ENCODE measurements at regions not wholly inside any gene's neighbourhood (a gene's known extent, or its start where the extent isn't known, plus 50 kb on each side); places are given as distances from the start of the nearest gene placed in this dataset.

DNA sequence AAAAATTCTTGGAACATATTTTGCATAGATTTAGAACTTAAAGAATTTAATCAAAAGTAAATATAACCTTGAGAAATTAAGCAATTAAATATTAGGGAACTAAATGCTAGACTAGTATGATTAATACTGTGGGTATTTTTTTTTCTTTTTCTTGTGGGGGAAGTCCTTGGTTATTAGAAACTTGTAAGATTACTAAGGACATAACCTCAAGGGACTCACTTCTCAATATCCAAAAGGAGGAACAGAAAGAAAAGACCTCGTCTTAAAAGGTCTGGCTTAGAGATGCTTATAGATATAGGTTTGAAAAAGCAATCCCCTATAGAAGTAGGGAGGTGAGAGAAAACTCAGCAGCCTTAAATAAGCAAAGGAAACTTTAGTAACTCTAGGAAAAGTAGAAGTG is 368.5 kb downstream of the INSC start:
- H3K27ac ChIP-seq (ENCODE audit: low read depth, low read length, poor library complexity, severe bottlenecking): no peak overlapping the region
- no peaks in the 10 kb centered on the region for H3K4me1 ChIP-seq (ENCODE audit: insufficient read depth, low read length, poor library complexity, severe bottlenecking)
- intact Hi-C loops (cut with micrococcal nuclease; ENCODE audit: unreplicated experiment): no loop called here
- H3K4me3 ChIP-seq (ENCODE audit: low read depth, low read length, poor library complexity, severe bottlenecking): no peak overlapping the region
- no peak for DNase-seq (ENCODE audit: low spot score)
- H3K36me3 ChIP-seq (ENCODE audit: insufficient read depth, low read length, poor library complexity, severe bottlenecking): no peaks in the 10 kb centered on the region
- BruUV-seq (replicated peaks): no TSS peak
- TF ChIP-seq, protein P1, sequence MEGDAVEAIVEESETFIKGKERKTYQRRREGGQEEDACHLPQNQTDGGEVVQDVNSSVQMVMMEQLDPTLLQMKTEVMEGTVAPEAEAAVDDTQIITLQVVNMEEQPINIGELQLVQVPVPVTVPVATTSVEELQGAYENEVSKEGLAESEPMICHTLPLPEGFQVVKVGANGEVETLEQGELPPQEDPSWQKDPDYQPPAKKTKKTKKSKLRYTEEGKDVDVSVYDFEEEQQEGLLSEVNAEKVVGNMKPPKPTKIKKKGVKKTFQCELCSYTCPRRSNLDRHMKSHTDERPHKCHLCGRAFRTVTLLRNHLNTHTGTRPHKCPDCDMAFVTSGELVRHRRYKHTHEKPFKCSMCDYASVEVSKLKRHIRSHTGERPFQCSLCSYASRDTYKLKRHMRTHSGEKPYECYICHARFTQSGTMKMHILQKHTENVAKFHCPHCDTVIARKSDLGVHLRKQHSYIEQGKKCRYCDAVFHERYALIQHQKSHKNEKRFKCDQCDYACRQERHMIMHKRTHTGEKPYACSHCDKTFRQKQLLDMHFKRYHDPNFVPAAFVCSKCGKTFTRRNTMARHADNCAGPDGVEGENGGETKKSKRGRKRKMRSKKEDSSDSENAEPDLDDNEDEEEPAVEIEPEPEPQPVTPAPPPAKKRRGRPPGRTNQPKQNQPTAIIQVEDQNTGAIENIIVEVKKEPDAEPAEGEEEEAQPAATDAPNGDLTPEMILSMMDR (conservative IDR thresholded peaks at IDR 0.05; ENCODE audit: low read depth, low read length): no peak
- no peak for TF ChIP-seq EZH2 (IDR thresholded peaks at IDR 0.05; ENCODE audit: borderline replicate concordance, low read depth, low read length, poor library complexity, severe bottlenecking)
- no peaks in the 10 kb centered on the region for H3K9me3 ChIP-seq (ENCODE audit: low read depth, low read length, poor library complexity, severe bottlenecking)
- ChIA-PET POLR2A (ENCODE audit: low non-redundant PET) (no interaction called here), CTCF (no interaction called here)
- H3K27me3 ChIP-seq (replicated peaks; ENCODE audit: insufficient read depth, low read depth, low read length, poor library complexity): no peaks in the 10 kb centered on the region

DNA sequence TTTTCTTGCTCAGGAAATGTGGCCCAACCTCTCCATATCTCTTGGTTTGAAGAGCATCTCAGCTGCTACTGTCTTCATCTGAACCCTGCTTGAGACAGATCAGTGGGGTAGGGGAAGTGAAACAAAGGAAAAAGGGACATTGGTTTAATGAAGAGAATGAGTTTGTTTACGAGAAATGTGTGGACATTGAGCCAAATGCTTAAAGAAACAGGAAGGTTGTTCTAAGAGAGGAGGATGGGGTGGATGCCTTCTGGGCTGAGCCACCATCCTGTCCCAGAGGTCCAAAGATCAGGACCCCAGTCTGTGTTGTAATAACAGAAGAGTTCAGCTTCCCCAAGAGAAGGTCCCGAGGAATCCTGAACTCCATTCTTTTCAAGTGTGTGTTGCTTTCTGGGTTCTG is 369.7 kb downstream of the INSC start:
- Histone ChIP-seq H3K9me3 (ENCODE audit: low read depth, low read length, poor library complexity, severe bottlenecking) (no peaks in the 10 kb centered on the region), H3K27ac (ENCODE audit: low read depth, low read length, poor library complexity, severe bottlenecking) (no peak overlapping the region), H3K4me1 (ENCODE audit: insufficient read depth, low read length, poor library complexity, severe bottlenecking) (no peaks in the 10 kb centered on the region), H3K27me3 (replicated peaks; ENCODE audit: insufficient read depth, low read depth, low read length, poor library complexity) (no peaks in the 10 kb centered on the region), H3K36me3 (ENCODE audit: insufficient read depth, low read length, poor library complexity, severe bottlenecking) (no peaks in the 10 kb centered on the region), H3K4me3 (ENCODE audit: low read depth, low read length, poor library complexity, severe bottlenecking) (no peak overlapping the region)
- intact Hi-C loops (cut with micrococcal nuclease; ENCODE audit: unreplicated experiment): no loop called here
- CTCF ChIA-PET: no interaction called here
- DNase-seq (ENCODE audit: low spot score): no peak
- BruUV-seq (replicated peaks): no TSS peak
- POLR2A ChIA-PET (ENCODE audit: low non-redundant PET): no interaction called here
- TF ChIP-seq, protein P1 (conservative IDR thresholded peaks at IDR 0.05; ENCODE audit: low read depth, low read length): no peak
- no peak for TF ChIP-seq EZH2 (IDR thresholded peaks at IDR 0.05; ENCODE audit: borderline replicate concordance, low read depth, low read length, poor library complexity, severe bottlenecking)

DNA sequence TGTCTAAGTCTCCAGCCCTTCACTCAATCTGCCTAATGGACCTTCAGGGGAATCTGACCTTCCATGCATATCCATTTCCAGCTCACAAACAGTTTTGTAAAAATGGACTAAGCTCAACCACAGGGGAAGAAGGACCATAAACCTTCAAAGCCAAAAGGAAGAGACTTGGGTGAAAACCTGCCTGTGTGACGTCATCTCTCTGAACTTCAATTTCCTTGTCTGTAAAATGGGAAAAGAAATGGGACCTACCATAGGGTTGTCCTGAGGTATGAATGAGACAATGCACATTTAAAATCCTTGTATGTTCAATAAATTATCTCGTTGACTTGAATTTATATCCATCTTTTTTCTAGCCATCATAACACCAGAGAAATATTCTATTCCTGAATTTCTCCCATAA is 370.7 kb downstream of the INSC start:
- no peak overlapping the region for H3K27ac ChIP-seq (ENCODE audit: low read depth, low read length, poor library complexity, severe bottlenecking)
- BruUV-seq (replicated peaks): no TSS peak
- no peak overlapping the region for H3K4me3 ChIP-seq (ENCODE audit: low read depth, low read length, poor library complexity, severe bottlenecking)
- no peaks in the 10 kb centered on the region for H3K27me3 ChIP-seq (replicated peaks; ENCODE audit: insufficient read depth, low read depth, low read length, poor library complexity)
- H3K36me3 ChIP-seq (ENCODE audit: insufficient read depth, low read length, poor library complexity, severe bottlenecking): no peaks in the 10 kb centered on the region
- no peak for TF ChIP-seq EZH2 (IDR thresholded peaks at IDR 0.05; ENCODE audit: borderline replicate concordance, low read depth, low read length, poor library complexity, severe bottlenecking)
- TF ChIP-seq, protein P1 (conservative IDR thresholded peaks at IDR 0.05; ENCODE audit: low read depth, low read length): no peak
- no peak for DNase-seq (ENCODE audit: low spot score)
- POLR2A ChIA-PET (ENCODE audit: low non-redundant PET): no interaction called here
- no peaks in the 10 kb centered on the region for H3K9me3 ChIP-seq (ENCODE audit: low read depth, low read length, poor library complexity, severe bottlenecking)
- H3K4me1 ChIP-seq (ENCODE audit: insufficient read depth, low read length, poor library complexity, severe bottlenecking): no peaks in the 10 kb centered on the region
- intact Hi-C loops (cut with micrococcal nuclease; ENCODE audit: unreplicated experiment): no loop called here
- CTCF ChIA-PET: no interaction called here
